Neural progenitor cell (in vitro differentiated cells): ENCODE measurements at regions not wholly inside any gene's neighbourhood (a gene's known extent, or its start where the extent isn't known, plus 50 kb on each side); places are given as distances from the start of the nearest gene placed in this dataset.

Experiments
- DNase-seq: peaks from one replicate; pipeline ENCODE4 v3.0.0-alpha.2; 2016; ENCODE audit warnings: low spot score
- H2AFZ ChIP-seq: fragments of 200-600 bp; sonication (generic); replicated peaks from 2 replicates; pipeline ENCODE4 v1.6.1; 2016; ENCODE audit warnings: antibody characterized with exemption
- H3F3A ChIP-seq: fragments of 200-600 bp; sonication (generic); 2 replicates; pipeline ENCODE4 v1.6.1; 2016; ENCODE audit warnings: antibody characterized with exemption, low read depth
- H3K27ac ChIP-seq: fragments of 200-600 bp; sonication (generic); 2 replicates; pipeline ENCODE4 v1.5.1; 2016; ENCODE audit warnings: mild to moderate bottlenecking
- H3K27me3 ChIP-seq: fragments of 200-600 bp; sonication (generic); 2 replicates; pipeline ENCODE4 v1.6.1; 2016; ENCODE audit warnings: mild to moderate bottlenecking, moderate library complexity
- H3K36me3 ChIP-seq: fragments of 200-600 bp; sonication (generic); 2 replicates; pipeline ENCODE4 v1.5.1; 2016
- H3K4me1 ChIP-seq: fragments of 200-600 bp; sonication (generic); 2 replicates; pipeline ENCODE4 v1.6.1; 2016; ENCODE audit warnings: mixed run types
- H3K4me2 ChIP-seq: fragments of 200-600 bp; sonication (generic); 2 replicates; pipeline ENCODE4 v1.6.1; 2016
- H3K4me3 ChIP-seq: fragments of 200-600 bp; sonication (generic); 2 replicates; pipeline ENCODE4 v1.5.1; 2016
- H3K79me2 ChIP-seq: fragments of 200-600 bp; sonication (generic); 2 replicates; pipeline ENCODE4 v1.6.1; 2016; ENCODE audit warnings: low read depth
- H3K9ac ChIP-seq: fragments of 200-600 bp; sonication (generic); 2 replicates; pipeline ENCODE4 v1.6.1; 2016
- H3K9me3 ChIP-seq: fragments of 200-600 bp; sonication (generic); 2 replicates; pipeline ENCODE4 v1.5.1; 2016; ENCODE audit warnings: low read depth
- H4K20me1 ChIP-seq: fragments of 200-600 bp; sonication (generic); 2 replicates; pipeline ENCODE4 v1.6.1; 2016; ENCODE audit warnings: low read depth
- H3K27ac Mint-ChIP-seq: 3 replicates; pipeline ENCODE4 v1.8.0; 2021; ENCODE audit warnings: mixed read lengths
- H3K27me3 Mint-ChIP-seq: 2 replicates; pipeline ENCODE4 v1.8.0; 2022; ENCODE audit warnings: low read depth, mild to moderate bottlenecking, inconsistent platforms, moderate library complexity, mixed read lengths; ENCODE audit not compliant: insufficient read depth
- H3K36me3 Mint-ChIP-seq: 3 replicates; pipeline ENCODE4 v1.8.0; 2021; ENCODE audit warnings: mixed read lengths
- H3K4me1 Mint-ChIP-seq: 3 replicates; pipeline ENCODE4 v1.8.0; 2021; ENCODE audit warnings: mixed read lengths
- H3K4me3 Mint-ChIP-seq: 3 replicates; pipeline ENCODE4 v1.8.0; 2021; ENCODE audit warnings: mild to moderate bottlenecking, moderate library complexity, mixed read lengths
- H3K9me3 Mint-ChIP-seq: 3 replicates; pipeline ENCODE4 v1.8.0; 2020; ENCODE audit warnings: mixed read lengths
- CTCF ChIP-seq: fragments of 200-600 bp; sonication (generic); IDR thresholded peaks from 2 replicates; pipeline ENCODE4 v1.5.1; 2017; ENCODE audit warnings: antibody characterized with exemption, mild to moderate bottlenecking
- EZH2 ChIP-seq: fragments of 200-600 bp; sonication (generic); IDR thresholded peaks from 2 replicates; pipeline ENCODE4 v1.6.1; 2017; ENCODE audit warnings: antibody characterized with exemption, mild to moderate bottlenecking, moderate library complexity
- EZH2phosphoT487 ChIP-seq: fragments of 200-600 bp; sonication (generic); IDR thresholded peaks from 2 replicates; pipeline ENCODE4 v1.6.1; 2017; ENCODE audit warnings: antibody characterized with exemption

- TF ChIP-seq CTCF, result no peak
- no peak for TF ChIP-seq EZH2
- TF ChIP-seq EZH2phosphoT487, result no peak
- H3K79me2 ChIP-seq, result no peaks in the 10 kb centered on the region
- no peak overlapping the region for H2AFZ ChIP-seq
- Mint-ChIP-seq H3K27me3 (peaks cover 12% of the 10 kb centered on the region), H3K4me3 (no peak overlapping the region), H3K4me1 (peaks cover 13% of the 10 kb centered on the region), H3K9me3 (peaks cover 3% of the 10 kb centered on the region), H3K36me3 (no peaks in the 10 kb centered on the region), H3K27ac (no peak overlapping the region)
- no peak overlapping the region for H3K4me2 ChIP-seq
- H3K4me1 ChIP-seq, result peaks cover 9% of the 10 kb centered on the region
- DNase-seq, result no peak
- no peak overlapping the region for H3K4me3 ChIP-seq
- H3K27ac ChIP-seq, result no peak overlapping the region
- no peaks in the 10 kb centered on the region for H3K27me3 ChIP-seq
- no peaks in the 10 kb centered on the region for H4K20me1 ChIP-seq
- peaks cover 7% of the 10 kb centered on the region for H3F3A ChIP-seq
- H3K36me3 ChIP-seq, result no peaks in the 10 kb centered on the region
- H3K9me3 ChIP-seq, result no peaks in the 10 kb centered on the region
- H3K9ac ChIP-seq, result no peak overlapping the region
Measured at GRCh38 chr6:169921217-169921616, 169.8 kb downstream of the ERMARD start.

- Histone ChIP-seq H4K20me1 (no peaks in the 10 kb centered on the region), H2AFZ (no peak overlapping the region), H3K9ac (no peak overlapping the region), H3K27ac (no peak overlapping the region), H3K4me2 (no peak overlapping the region), H3K36me3 (no peaks in the 10 kb centered on the region), H3K9me3 (no peaks in the 10 kb centered on the region), H3K4me1 (peaks cover 9% of the 10 kb centered on the region), H3K79me2 (no peaks in the 10 kb centered on the region), H3K4me3 (no peak overlapping the region), H3K27me3 (no peaks in the 10 kb centered on the region), H3F3A (peaks cover 7% of the 10 kb centered on the region)
- Mint-ChIP-seq H3K27me3 (peaks cover 8% of the 10 kb centered on the region), H3K9me3 (peaks cover 3% of the 10 kb centered on the region), H3K4me3 (no peak overlapping the region), H3K4me1 (peaks cover 17% of the 10 kb centered on the region), H3K27ac (no peak overlapping the region), H3K36me3 (no peaks in the 10 kb centered on the region)
- no peak for DNase-seq
- no peak for TF ChIP-seq EZH2
- no peak for TF ChIP-seq EZH2phosphoT487
- no peak for TF ChIP-seq CTCF
Measured at GRCh38 chr6:169920359-169921020, 169.1 kb downstream of the ERMARD start.

- H3F3A ChIP-seq, result peaks cover 7% of the 10 kb centered on the region
- peaks cover 18% of the 10 kb centered on the region for H3K4me1 Mint-ChIP-seq
- H3K4me3 ChIP-seq, result no peak overlapping the region
- DNase-seq, result no peak
- H3K27me3 Mint-ChIP-seq, result peaks cover 8% of the 10 kb centered on the region
- H3K4me1 ChIP-seq, result peaks cover 9% of the 10 kb centered on the region
- H2AFZ ChIP-seq, result no peak overlapping the region
- no peaks in the 10 kb centered on the region for H3K79me2 ChIP-seq
- no peaks in the 10 kb centered on the region for H3K27me3 ChIP-seq
- H3K4me3 Mint-ChIP-seq, result no peak overlapping the region
- H3K9me3 Mint-ChIP-seq, result peaks cover 3% of the 10 kb centered on the region
- no peak overlapping the region for H3K27ac ChIP-seq
- H4K20me1 ChIP-seq, result no peaks in the 10 kb centered on the region
- H3K9ac ChIP-seq, result no peak overlapping the region
- H3K9me3 ChIP-seq, result no peaks in the 10 kb centered on the region
- no peaks in the 10 kb centered on the region for H3K36me3 ChIP-seq
- peak overlapping the region; percentile 73 for H3K27ac Mint-ChIP-seq
- TF ChIP-seq EZH2 (no peak), EZH2phosphoT487 (no peak), CTCF (no peak)
- no peak overlapping the region for H3K4me2 ChIP-seq
- H3K36me3 Mint-ChIP-seq, result no peaks in the 10 kb centered on the region
Measured at GRCh38 chr6:169918954-169919549, 167.6 kb downstream of the ERMARD start.
